GM23338 (cell line): ENCODE measurements at regions not wholly inside any gene's neighbourhood (a gene's known extent, or its start where the extent isn't known, plus 50 kb on each side); places are given as distances from the start of the nearest gene placed in this dataset.

ENCODE experiments used
- ATAC-seq: fragments of 200-7000 bp; cut with Tn5 transposase; 3 replicates; pipeline ENCODE4 v1.9.1; 2020
- DNase-seq: peaks from one replicate; pipeline ENCODE4 v3.0.0-alpha.2; 2015; ENCODE audit warnings: low spot score
- H2AFZ ChIP-seq: fragments of 200-600 bp; sonication (generic); 2 replicates; pipeline ENCODE4 v1.8.0; 2016; ENCODE audit warnings: antibody characterized with exemption, mild to moderate bottlenecking, moderate library complexity
- H3F3A ChIP-seq: fragments of 200-600 bp; sonication (generic); replicated peaks from 2 replicates; pipeline ENCODE4 v1.8.0; 2017; ENCODE audit warnings: antibody characterized with exemption, mixed run types, low read depth
- H3K27ac ChIP-seq: fragments of 200-600 bp; sonication (generic); 2 replicates; pipeline ENCODE4 v1.6.1; 2016; ENCODE audit warnings: low read depth
- H3K27me3 ChIP-seq: fragments of 200-600 bp; sonication (generic); 2 replicates; pipeline ENCODE4 v1.8.0; 2016; ENCODE audit warnings: mild to moderate bottlenecking, mixed run types, moderate library complexity; ENCODE audit not compliant: insufficient read depth
- H3K36me3 ChIP-seq: fragments of 200-600 bp; sonication (generic); 2 replicates; pipeline ENCODE4 v1.8.0; 2016; ENCODE audit warnings: mild to moderate bottlenecking; ENCODE audit not compliant: insufficient read depth
- H3K4me1 ChIP-seq: fragments of 200-600 bp; sonication (generic); 2 replicates; pipeline ENCODE4 v1.8.0; 2016; ENCODE audit warnings: mild to moderate bottlenecking, moderate library complexity; ENCODE audit not compliant: insufficient read depth
- H3K4me2 ChIP-seq: fragments of 200-600 bp; sonication (generic); 2 replicates; pipeline ENCODE4 v1.7.1; 2017; ENCODE audit warnings: mixed run types
- H3K4me3 ChIP-seq: fragments of 200-600 bp; sonication (generic); 2 replicates; pipeline ENCODE4 v1.6.1; 2016; ENCODE audit warnings: mixed run types
- H3K79me2 ChIP-seq: fragments of 200-600 bp; sonication (generic); replicated peaks from 2 replicates; pipeline ENCODE4 v1.8.0; 2017; ENCODE audit warnings: mild to moderate bottlenecking; ENCODE audit not compliant: insufficient read depth
- H3K9me2 ChIP-seq: fragments of 200-600 bp; sonication (generic); 2 replicates; pipeline ENCODE4 v1.8.0; 2017; ENCODE audit not compliant: insufficient read depth
- H4K20me1 ChIP-seq: fragments of 200-600 bp; sonication (generic); replicated peaks from 2 replicates; pipeline ENCODE4 v1.8.0; 2017; ENCODE audit warnings: mild to moderate bottlenecking; ENCODE audit not compliant: insufficient read depth
- H3K27ac Mint-ChIP-seq: 2 replicates; pipeline ENCODE4 v1.8.0; 2020; ENCODE audit warnings: inconsistent platforms, mild to moderate bottlenecking, moderate library complexity, mixed read lengths
- H3K27me3 Mint-ChIP-seq: 3 replicates; pipeline ENCODE4 v1.8.0; 2022; ENCODE audit warnings: low read depth, mild to moderate bottlenecking, moderate library complexity, mixed read lengths, inconsistent platforms; ENCODE audit not compliant: insufficient read depth, poor library complexity
- H3K36me3 Mint-ChIP-seq: 3 replicates; pipeline ENCODE4 v1.8.0; 2021; ENCODE audit warnings: low read depth, mild to moderate bottlenecking, inconsistent platforms, moderate library complexity, mixed read lengths
- H3K4me1 Mint-ChIP-seq: 3 replicates; pipeline ENCODE4 v1.8.0; 2020; ENCODE audit warnings: mild to moderate bottlenecking, inconsistent platforms, mixed read lengths
- H3K4me3 Mint-ChIP-seq: 3 replicates; pipeline ENCODE4 v1.8.0; 2021; ENCODE audit warnings: moderate library complexity, mild to moderate bottlenecking, inconsistent platforms, mixed read lengths
- H3K9me3 Mint-ChIP-seq: 3 replicates; pipeline ENCODE4 v1.8.0; 2020; ENCODE audit warnings: moderate library complexity, mild to moderate bottlenecking, inconsistent platforms, mixed read lengths
- CREB1 ChIP-seq: fragments of 250-450 bp; sonication (Bioruptor Pico); IDR thresholded peaks from 2 replicates; pipeline ENCODE4 v1.5.0; 2020; ENCODE audit warnings: low read depth, mild to moderate bottlenecking, moderate library complexity
- EZH2 ChIP-seq: fragments of 200-600 bp; sonication (generic); IDR thresholded peaks from one replicate; pipeline ENCODE4 v1.8.0; 2017; ENCODE audit warnings: antibody characterized with exemption, mild to moderate bottlenecking, low read depth; ENCODE audit not compliant: unreplicated experiment
- EZH2phosphoT487 ChIP-seq: fragments of 200-600 bp; sonication (generic); IDR thresholded peaks from one replicate; pipeline ENCODE4 v1.8.1; 2018; ENCODE audit warnings: antibody characterized with exemption; ENCODE audit not compliant: unreplicated experiment
- POLR2AphosphoS5 ChIP-seq: IDR thresholded peaks from 2 replicates; pipeline ENCODE4 v1.6.1; 2016; ENCODE audit warnings: antibody characterized with exemption, low read depth
- TF ChIP-seq, protein P1 (sequence below): IDR thresholded peaks from one replicate; pipeline ENCODE4 v1.6.1; 2018; ENCODE audit warnings: antibody characterized with exemption; ENCODE audit not compliant: unreplicated experiment
- TF ChIP-seq, protein P2 (sequence below): fragments of 250-450 bp; sonication (Bioruptor Pico); IDR thresholded peaks from 2 replicates; pipeline ENCODE4 v1.5.0; 2020; ENCODE audit warnings: mild to moderate bottlenecking, moderate library complexity
- TF ChIP-seq, protein P3 (sequence below): IDR thresholded peaks from 2 replicates; pipeline ENCODE4 v1.6.1; 2016; ENCODE audit warnings: antibody characterized with exemption
- TF ChIP-seq, protein P4 (sequence below), 2 experiments: fragments of 200-600 bp in 1 of 2; sonication (generic) in 1 of 2; conservative IDR thresholded peaks; 2 replicates each; pipeline versions ENCODE4 v1.5.1 to v1.6.1; 2016 to 2017; ENCODE audit warnings: antibody characterized with exemption in 2 of 2, low read depth in 2 of 2, mild to moderate bottlenecking in 2 of 2, moderate library complexity in 1 of 2

DNA sequence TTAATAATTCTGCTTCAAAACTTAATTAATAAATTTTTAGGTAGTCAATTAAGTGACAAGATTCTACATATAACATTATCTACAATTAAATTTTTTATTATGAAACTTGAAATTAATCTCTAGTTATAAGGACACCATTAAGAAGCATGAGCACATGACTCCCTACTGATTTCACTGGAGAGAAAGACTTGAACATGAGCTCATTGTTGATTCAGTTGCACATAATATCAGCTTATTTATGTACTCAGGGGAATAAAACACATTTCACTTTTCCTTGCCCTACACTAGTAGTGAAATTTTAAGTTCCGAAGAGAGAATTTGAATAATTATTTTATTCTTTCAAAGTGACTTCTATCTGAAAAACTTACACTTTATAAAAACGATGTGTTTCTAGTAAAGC is 370.2 kb upstream of the EPHA7 start (continued):
- TF ChIP-seq, protein P1, sequence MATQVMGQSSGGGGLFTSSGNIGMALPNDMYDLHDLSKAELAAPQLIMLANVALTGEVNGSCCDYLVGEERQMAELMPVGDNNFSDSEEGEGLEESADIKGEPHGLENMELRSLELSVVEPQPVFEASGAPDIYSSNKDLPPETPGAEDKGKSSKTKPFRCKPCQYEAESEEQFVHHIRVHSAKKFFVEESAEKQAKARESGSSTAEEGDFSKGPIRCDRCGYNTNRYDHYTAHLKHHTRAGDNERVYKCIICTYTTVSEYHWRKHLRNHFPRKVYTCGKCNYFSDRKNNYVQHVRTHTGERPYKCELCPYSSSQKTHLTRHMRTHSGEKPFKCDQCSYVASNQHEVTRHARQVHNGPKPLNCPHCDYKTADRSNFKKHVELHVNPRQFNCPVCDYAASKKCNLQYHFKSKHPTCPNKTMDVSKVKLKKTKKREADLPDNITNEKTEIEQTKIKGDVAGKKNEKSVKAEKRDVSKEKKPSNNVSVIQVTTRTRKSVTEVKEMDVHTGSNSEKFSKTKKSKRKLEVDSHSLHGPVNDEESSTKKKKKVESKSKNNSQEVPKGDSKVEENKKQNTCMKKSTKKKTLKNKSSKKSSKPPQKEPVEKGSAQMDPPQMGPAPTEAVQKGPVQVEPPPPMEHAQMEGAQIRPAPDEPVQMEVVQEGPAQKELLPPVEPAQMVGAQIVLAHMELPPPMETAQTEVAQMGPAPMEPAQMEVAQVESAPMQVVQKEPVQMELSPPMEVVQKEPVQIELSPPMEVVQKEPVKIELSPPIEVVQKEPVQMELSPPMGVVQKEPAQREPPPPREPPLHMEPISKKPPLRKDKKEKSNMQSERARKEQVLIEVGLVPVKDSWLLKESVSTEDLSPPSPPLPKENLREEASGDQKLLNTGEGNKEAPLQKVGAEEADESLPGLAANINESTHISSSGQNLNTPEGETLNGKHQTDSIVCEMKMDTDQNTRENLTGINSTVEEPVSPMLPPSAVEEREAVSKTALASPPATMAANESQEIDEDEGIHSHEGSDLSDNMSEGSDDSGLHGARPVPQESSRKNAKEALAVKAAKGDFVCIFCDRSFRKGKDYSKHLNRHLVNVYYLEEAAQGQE, result no peak
- TF ChIP-seq EZH2 (no peak), EZH2phosphoT487 (no peak)
- TF ChIP-seq, protein P2, sequence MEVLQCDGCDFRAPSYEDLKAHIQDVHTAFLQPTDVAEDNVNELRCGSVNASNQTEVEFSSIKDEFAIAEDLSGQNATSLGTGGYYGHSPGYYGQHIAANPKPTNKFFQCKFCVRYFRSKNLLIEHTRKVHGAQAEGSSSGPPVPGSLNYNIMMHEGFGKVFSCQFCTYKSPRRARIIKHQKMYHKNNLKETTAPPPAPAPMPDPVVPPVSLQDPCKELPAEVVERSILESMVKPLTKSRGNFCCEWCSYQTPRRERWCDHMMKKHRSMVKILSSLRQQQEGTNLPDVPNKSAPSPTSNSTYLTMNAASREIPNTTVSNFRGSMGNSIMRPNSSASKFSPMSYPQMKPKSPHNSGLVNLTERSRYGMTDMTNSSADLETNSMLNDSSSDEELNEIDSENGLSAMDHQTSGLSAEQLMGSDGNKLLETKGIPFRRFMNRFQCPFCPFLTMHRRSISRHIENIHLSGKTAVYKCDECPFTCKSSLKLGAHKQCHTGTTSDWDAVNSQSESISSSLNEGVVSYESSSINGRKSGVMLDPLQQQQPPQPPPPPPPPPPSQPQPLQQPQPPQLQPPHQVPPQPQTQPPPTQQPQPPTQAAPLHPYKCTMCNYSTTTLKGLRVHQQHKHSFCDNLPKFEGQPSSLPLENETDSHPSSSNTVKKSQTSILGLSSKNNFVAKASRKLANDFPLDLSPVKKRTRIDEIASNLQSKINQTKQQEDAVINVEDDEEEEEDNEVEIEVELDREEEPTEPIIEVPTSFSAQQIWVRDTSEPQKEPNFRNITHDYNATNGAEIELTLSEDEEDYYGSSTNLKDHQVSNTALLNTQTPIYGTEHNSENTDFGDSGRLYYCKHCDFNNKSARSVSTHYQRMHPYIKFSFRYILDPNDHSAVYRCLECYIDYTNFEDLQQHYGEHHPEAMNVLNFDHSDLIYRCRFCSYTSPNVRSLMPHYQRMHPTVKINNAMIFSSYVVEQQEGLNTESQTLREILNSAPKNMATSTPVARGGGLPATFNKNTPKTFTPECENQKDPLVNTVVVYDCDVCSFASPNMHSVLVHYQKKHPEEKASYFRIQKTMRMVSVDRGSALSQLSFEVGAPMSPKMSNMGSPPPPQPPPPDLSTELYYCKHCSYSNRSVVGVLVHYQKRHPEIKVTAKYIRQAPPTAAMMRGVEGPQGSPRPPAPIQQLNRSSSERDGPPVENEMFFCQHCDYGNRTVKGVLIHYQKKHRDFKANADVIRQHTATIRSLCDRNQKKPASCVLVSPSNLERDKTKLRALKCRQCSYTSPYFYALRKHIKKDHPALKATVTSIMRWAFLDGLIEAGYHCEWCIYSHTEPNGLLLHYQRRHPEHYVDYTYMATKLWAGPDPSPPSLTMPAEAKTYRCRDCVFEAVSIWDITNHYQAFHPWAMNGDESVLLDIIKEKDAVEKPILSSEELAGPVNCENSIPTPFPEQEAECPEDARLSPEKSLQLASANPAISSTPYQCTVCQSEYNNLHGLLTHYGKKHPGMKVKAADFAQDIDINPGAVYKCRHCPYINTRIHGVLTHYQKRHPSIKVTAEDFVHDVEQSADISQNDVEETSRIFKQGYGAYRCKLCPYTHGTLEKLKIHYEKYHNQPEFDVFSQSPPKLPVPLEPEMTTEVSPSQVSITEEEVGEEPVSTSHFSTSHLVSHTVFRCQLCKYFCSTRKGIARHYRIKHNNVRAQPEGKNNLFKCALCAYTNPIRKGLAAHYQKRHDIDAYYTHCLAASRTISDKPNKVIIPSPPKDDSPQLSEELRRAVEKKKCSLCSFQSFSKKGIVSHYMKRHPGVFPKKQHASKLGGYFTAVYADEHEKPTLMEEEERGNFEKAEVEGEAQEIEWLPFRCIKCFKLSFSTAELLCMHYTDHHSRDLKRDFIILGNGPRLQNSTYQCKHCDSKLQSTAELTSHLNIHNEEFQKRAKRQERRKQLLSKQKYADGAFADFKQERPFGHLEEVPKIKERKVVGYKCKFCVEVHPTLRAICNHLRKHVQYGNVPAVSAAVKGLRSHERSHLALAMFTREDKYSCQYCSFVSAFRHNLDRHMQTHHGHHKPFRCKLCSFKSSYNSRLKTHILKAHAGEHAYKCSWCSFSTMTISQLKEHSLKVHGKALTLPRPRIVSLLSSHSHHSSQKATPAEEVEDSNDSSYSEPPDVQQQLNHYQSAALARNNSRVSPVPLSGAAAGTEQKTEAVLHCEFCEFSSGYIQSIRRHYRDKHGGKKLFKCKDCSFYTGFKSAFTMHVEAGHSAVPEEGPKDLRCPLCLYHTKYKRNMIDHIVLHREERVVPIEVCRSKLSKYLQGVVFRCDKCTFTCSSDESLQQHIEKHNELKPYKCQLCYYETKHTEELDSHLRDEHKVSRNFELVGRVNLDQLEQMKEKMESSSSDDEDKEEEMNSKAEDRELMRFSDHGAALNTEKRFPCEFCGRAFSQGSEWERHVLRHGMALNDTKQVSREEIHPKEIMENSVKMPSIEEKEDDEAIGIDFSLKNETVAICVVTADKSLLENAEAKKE (CRISPR knock-in tag), result no peak

DNA sequence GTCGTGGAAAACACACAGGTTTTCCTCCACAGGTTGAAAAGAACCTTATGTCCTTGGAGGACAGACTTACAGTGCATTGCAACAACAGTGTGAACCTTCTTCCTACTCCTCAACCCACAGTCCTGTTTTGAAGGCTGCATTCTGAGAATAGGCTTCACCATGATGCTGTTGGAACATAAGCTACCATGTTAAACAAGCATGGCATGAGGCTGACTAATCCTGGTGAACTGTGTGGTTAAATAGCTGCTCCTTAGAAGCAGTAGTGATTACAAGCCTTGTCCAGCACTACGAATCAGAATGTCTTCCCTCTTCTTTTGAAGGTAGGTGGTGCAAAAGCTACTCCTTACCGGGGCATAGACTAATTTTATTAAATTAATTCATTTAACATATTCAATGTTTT is 368.5 kb upstream of the EPHA7 start:
- Mint-ChIP-seq H3K36me3 (no peaks in the 10 kb centered on the region), H3K4me1 (peaks cover 55% of the 10 kb centered on the region), H3K27me3 (peaks cover 1% of the 10 kb centered on the region), H3K4me3 (no peak overlapping the region), H3K9me3 (no peaks in the 10 kb centered on the region), H3K27ac (peak overlapping the region; percentile 96)
- H2AFZ ChIP-seq, result no peak overlapping the region
- ATAC-seq, result no peak; the same call in 2 of the 3 replicates
- H3K27me3 ChIP-seq, result no peaks in the 10 kb centered on the region
- no peaks in the 10 kb centered on the region for H3K9me2 ChIP-seq
- no peaks in the 10 kb centered on the region for H3F3A ChIP-seq
- no peak overlapping the region for H3K4me3 ChIP-seq
- H3K79me2 ChIP-seq, result no peaks in the 10 kb centered on the region
- no peak for DNase-seq
- no peaks in the 10 kb centered on the region for H3K36me3 ChIP-seq
- peak overlapping the region; percentile 12 for H3K4me2 ChIP-seq
- H4K20me1 ChIP-seq, result no peaks in the 10 kb centered on the region
- H3K27ac ChIP-seq, result peak overlapping the region; percentile 92
- H3K4me1 ChIP-seq, result peaks cover 26% of the 10 kb centered on the region
- TF ChIP-seq CREB1 (CRISPR knock-in tag) (no peak), POLR2AphosphoS5 (no peak), EZH2 (no peak)
- TF ChIP-seq, protein P1, result no peak
- TF ChIP-seq, protein P3, sequence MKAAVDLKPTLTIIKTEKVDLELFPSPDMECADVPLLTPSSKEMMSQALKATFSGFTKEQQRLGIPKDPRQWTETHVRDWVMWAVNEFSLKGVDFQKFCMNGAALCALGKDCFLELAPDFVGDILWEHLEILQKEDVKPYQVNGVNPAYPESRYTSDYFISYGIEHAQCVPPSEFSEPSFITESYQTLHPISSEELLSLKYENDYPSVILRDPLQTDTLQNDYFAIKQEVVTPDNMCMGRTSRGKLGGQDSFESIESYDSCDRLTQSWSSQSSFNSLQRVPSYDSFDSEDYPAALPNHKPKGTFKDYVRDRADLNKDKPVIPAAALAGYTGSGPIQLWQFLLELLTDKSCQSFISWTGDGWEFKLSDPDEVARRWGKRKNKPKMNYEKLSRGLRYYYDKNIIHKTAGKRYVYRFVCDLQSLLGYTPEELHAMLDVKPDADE, result no peak
- TF ChIP-seq, protein P4, sequence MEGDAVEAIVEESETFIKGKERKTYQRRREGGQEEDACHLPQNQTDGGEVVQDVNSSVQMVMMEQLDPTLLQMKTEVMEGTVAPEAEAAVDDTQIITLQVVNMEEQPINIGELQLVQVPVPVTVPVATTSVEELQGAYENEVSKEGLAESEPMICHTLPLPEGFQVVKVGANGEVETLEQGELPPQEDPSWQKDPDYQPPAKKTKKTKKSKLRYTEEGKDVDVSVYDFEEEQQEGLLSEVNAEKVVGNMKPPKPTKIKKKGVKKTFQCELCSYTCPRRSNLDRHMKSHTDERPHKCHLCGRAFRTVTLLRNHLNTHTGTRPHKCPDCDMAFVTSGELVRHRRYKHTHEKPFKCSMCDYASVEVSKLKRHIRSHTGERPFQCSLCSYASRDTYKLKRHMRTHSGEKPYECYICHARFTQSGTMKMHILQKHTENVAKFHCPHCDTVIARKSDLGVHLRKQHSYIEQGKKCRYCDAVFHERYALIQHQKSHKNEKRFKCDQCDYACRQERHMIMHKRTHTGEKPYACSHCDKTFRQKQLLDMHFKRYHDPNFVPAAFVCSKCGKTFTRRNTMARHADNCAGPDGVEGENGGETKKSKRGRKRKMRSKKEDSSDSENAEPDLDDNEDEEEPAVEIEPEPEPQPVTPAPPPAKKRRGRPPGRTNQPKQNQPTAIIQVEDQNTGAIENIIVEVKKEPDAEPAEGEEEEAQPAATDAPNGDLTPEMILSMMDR (conservative IDR thresholded peaks at IDR 0.05; ENCODE audit: low read depth in 2 of 2), result no peak
